ENCODE measurements at regions not wholly inside any gene's neighbourhood (a gene's known extent, or its start where the extent isn't known, plus 50 kb on each side); places are given as distances from the start of the nearest gene placed in this dataset.

- Mint-ChIP-seq H3K27me3 (no peaks in the 10 kb centered on the region), H3K36me3 (peaks cover 0 to 2% (median 0%) of the 10 kb centered on the region in 3 donors), H3K9me3 (peaks cover 0 to 11% (median 0%) of the 10 kb centered on the region in 9 donors), H3K4me1 (no peaks in the 10 kb centered on the region), H3K27ac (no peak overlapping the region), H3K4me3 (no peak overlapping the region)
- POLR2A ChIA-PET, result no interaction called here
- ATAC-seq, result no peak
- no peak for DNase-seq
Measured at GRCh38 chr6:92587525-92587924, 831.8 kb downstream of the EPHA7 start.

- DNase-seq (no peak), ATAC-seq (no peak)
- peaks cover 0 to 2% (median 0%) of the 10 kb centered on the region in 3 donors for H3K36me3 Mint-ChIP-seq
- peaks cover 0 to 11% (median 1%) of the 10 kb centered on the region in 9 donors for H3K9me3 Mint-ChIP-seq
- POLR2A ChIA-PET, result no interaction called here
- no peak overlapping the region for H3K27ac Mint-ChIP-seq
- no peaks in the 10 kb centered on the region for H3K27me3 Mint-ChIP-seq
- H3K4me1 Mint-ChIP-seq, result no peaks in the 10 kb centered on the region
- H3K4me3 Mint-ChIP-seq, result no peak overlapping the region
Measured at GRCh38 chr6:92586236-92586977, 833.0 kb downstream of the EPHA7 start.

- no peak overlapping the region for H3K27ac Mint-ChIP-seq
- no peaks in the 10 kb centered on the region for H3K4me1 Mint-ChIP-seq
- no peak for DNase-seq
- H3K36me3 Mint-ChIP-seq, result peaks cover 0 to 2% (median 0%) of the 10 kb centered on the region in 3 donors
- H3K27me3 Mint-ChIP-seq, result no peaks in the 10 kb centered on the region
- no peak for ATAC-seq
- no peak overlapping the region for H3K4me3 Mint-ChIP-seq
- peaks cover 0 to 25% (median 13%) of the 10 kb centered on the region in 9 donors for H3K9me3 Mint-ChIP-seq
- POLR2A ChIA-PET, result no interaction called here
Measured at GRCh38 chr6:92582211-92582610, 837.1 kb downstream of the EPHA7 start.

GRCh38 chr6:92577077-92577719, 842.2 kb downstream of the EPHA7 start:
- Mint-ChIP-seq H3K27ac (no peak overlapping the region), H3K9me3 (peaks cover 0 to 25% (median 13%) of the 10 kb centered on the region in 9 donors), H3K4me3 (no peak overlapping the region), H3K27me3 (no peaks in the 10 kb centered on the region), H3K4me1 (no peaks in the 10 kb centered on the region), H3K36me3 (no peaks in the 10 kb centered on the region)
- POLR2A ChIA-PET, result no interaction called here
- DNase-seq (no peak), ATAC-seq (no peak)

GRCh38 chr6:92568541-92568940, 850.8 kb downstream of the EPHA7 start:
- no peak for ATAC-seq
- H3K27me3 Mint-ChIP-seq, result no peaks in the 10 kb centered on the region

GRCh38 chr6:92566632-92567031, 852.7 kb downstream of the EPHA7 start:
- no peak overlapping the region for H3K27ac Mint-ChIP-seq
- no peaks in the 10 kb centered on the region for H3K36me3 Mint-ChIP-seq
- H3K9me3 Mint-ChIP-seq, result peaks cover 0 to 21% (median 6%) of the 10 kb centered on the region in 9 donors
- no peaks in the 10 kb centered on the region for H3K4me1 Mint-ChIP-seq
- H3K27me3 Mint-ChIP-seq, result no peaks in the 10 kb centered on the region
- ATAC-seq, result no peak
- no peak overlapping the region for H3K4me3 Mint-ChIP-seq
- DNase-seq, result no peak
- POLR2A ChIA-PET, result no interaction called here

More at GRCh38 chr6:92568541-92568940, 850.8 kb downstream of the EPHA7 start:
- POLR2A ChIA-PET, result no interaction called here
- H3K27ac Mint-ChIP-seq, result no peak overlapping the region
- peaks cover 0 to 11% (median 5%) of the 10 kb centered on the region in 9 donors for H3K9me3 Mint-ChIP-seq
- H3K4me3 Mint-ChIP-seq, result no peak overlapping the region
- H3K4me1 Mint-ChIP-seq, result no peaks in the 10 kb centered on the region
- DNase-seq, result no peak
- H3K36me3 Mint-ChIP-seq, result no peaks in the 10 kb centered on the region

GRCh38 chr6:92564376-92564775, 855.0 kb downstream of the EPHA7 start:
- H3K36me3 Mint-ChIP-seq, result no peaks in the 10 kb centered on the region
- H3K27ac Mint-ChIP-seq, result no peak overlapping the region
- no peak for DNase-seq
- H3K4me1 Mint-ChIP-seq, result no peaks in the 10 kb centered on the region
- peaks cover 0 to 21% (median 2%) of the 10 kb centered on the region in 9 donors for H3K9me3 Mint-ChIP-seq
- POLR2A ChIA-PET, result no interaction called here
- H3K4me3 Mint-ChIP-seq, result no peak overlapping the region
- ATAC-seq, result no peak
- no peaks in the 10 kb centered on the region for H3K27me3 Mint-ChIP-seq

- Mint-ChIP-seq H3K9me3 (peaks cover 0 to 21% (median 3%) of the 10 kb centered on the region in 9 donors), H3K36me3 (no peaks in the 10 kb centered on the region), H3K27me3 (no peaks in the 10 kb centered on the region), H3K27ac (no peak overlapping the region), H3K4me1 (no peaks in the 10 kb centered on the region), H3K4me3 (no peak overlapping the region)
- POLR2A ChIA-PET, result no interaction called here
- no peak for DNase-seq
- no peak for ATAC-seq
Measured at GRCh38 chr6:92559611-92560010, 859.7 kb downstream of the EPHA7 start.

GRCh38 chr6:92559003-92559402, 860.4 kb downstream of the EPHA7 start:
- no peaks in the 10 kb centered on the region for H3K4me1 Mint-ChIP-seq
- DNase-seq (no peak), ATAC-seq (no peak)
- no peaks in the 10 kb centered on the region for H3K27me3 Mint-ChIP-seq
- H3K27ac Mint-ChIP-seq, result no peak overlapping the region
- no peak overlapping the region for H3K4me3 Mint-ChIP-seq
- H3K36me3 Mint-ChIP-seq, result no peaks in the 10 kb centered on the region
- POLR2A ChIA-PET, result no interaction called here
- peaks cover 0 to 15% (median 2%) of the 10 kb centered on the region in 9 donors for H3K9me3 Mint-ChIP-seq

- ATAC-seq (no peak), DNase-seq (no peak)
- H3K9me3 Mint-ChIP-seq, result peaks cover 0 to 8% (median 2%) of the 10 kb centered on the region in 9 donors
- POLR2A ChIA-PET, result no interaction called here
- no peaks in the 10 kb centered on the region for H3K27me3 Mint-ChIP-seq
- no peaks in the 10 kb centered on the region for H3K4me1 Mint-ChIP-seq
- H3K27ac Mint-ChIP-seq, result no peak overlapping the region
- H3K4me3 Mint-ChIP-seq, result no peak overlapping the region
- H3K36me3 Mint-ChIP-seq, result no peaks in the 10 kb centered on the region
Measured at GRCh38 chr6:92550501-92550900, 868.9 kb downstream of the EPHA7 start.

- Mint-ChIP-seq H3K9me3 (peaks cover 0 to 15% (median 3%) of the 10 kb centered on the region in 9 donors), H3K4me3 (no peak overlapping the region)
- no peak for ATAC-seq
Measured at GRCh38 chr6:92545861-92546260, 873.5 kb downstream of the EPHA7 start.

GRCh38 chr6:92541448-92542060, 877.8 kb downstream of the EPHA7 start:
- no peaks in the 10 kb centered on the region for H3K36me3 Mint-ChIP-seq
- peaks cover 0 to 9% (median 2%) of the 10 kb centered on the region in 9 donors for H3K9me3 Mint-ChIP-seq
- H3K27ac Mint-ChIP-seq, result no peak overlapping the region
- POLR2A ChIA-PET, result no interaction called here
- H3K27me3 Mint-ChIP-seq, result no peaks in the 10 kb centered on the region
- no peaks in the 10 kb centered on the region for H3K4me1 Mint-ChIP-seq
- H3K4me3 Mint-ChIP-seq, result no peak overlapping the region
- ATAC-seq, result no peak
- DNase-seq, result no peak

More at GRCh38 chr6:92545861-92546260, 873.5 kb downstream of the EPHA7 start:
- DNase-seq, result no peak
- POLR2A ChIA-PET, result no interaction called here
- Mint-ChIP-seq H3K27ac (no peak overlapping the region), H3K27me3 (no peaks in the 10 kb centered on the region), H3K4me1 (no peaks in the 10 kb centered on the region), H3K36me3 (no peaks in the 10 kb centered on the region)

GRCh38 chr6:92538926-92539325, 880.4 kb downstream of the EPHA7 start:
- Mint-ChIP-seq H3K36me3 (no peaks in the 10 kb centered on the region), H3K4me1 (no peaks in the 10 kb centered on the region), H3K9me3 (peaks cover 0 to 16% (median 11%) of the 10 kb centered on the region in 9 donors), H3K27me3 (no peaks in the 10 kb centered on the region), H3K27ac (no peak overlapping the region), H3K4me3 (no peak overlapping the region)
- DNase-seq (no peak), ATAC-seq (no peak)
- POLR2A ChIA-PET, result no interaction called here

All from naive thymus-derived CD8-positive, alpha-beta T cell (primary cell).